RWPE2 (cell line): ENCODE measurements at regions not wholly inside any gene's neighbourhood (a gene's known extent, or its start where the extent isn't known, plus 50 kb on each side); places are given as distances from the start of the nearest gene placed in this dataset.

Experiments
- ATAC-seq: fragments of 200-7000 bp; cut with Tn5 transposase; 3 replicates; pipeline ENCODE4 v1.9.1; 2021; ENCODE audit warnings: low read depth
- DNase-seq: peaks from one replicate; pipeline ENCODE4 v3.0.0-alpha.2; 2020; ENCODE audit warnings: low spot score
- H3K27ac ChIP-seq: fragments of 450-650 bp; 2 replicates; pipeline ENCODE4 v1.5.1; 2017; ENCODE audit warnings: mild to moderate bottlenecking; ENCODE audit not compliant: poor library complexity, severe bottlenecking
- H3K27me3 ChIP-seq: fragments of 250-450 bp; sonication (Bioruptor Pico); 2 replicates; pipeline ENCODE4 v1.5.1; 2021; ENCODE audit warnings: mild to moderate bottlenecking, moderate library complexity; ENCODE audit not compliant: insufficient read depth, poor library complexity, severe bottlenecking
- H3K36me3 ChIP-seq: fragments of 250-450 bp; sonication (Bioruptor Pico); 2 replicates; pipeline ENCODE4 v1.5.1; 2020; ENCODE audit warnings: low read depth, mild to moderate bottlenecking, moderate library complexity
- H3K4me1 ChIP-seq: fragments of 250-450 bp; sonication (Bioruptor Pico); 2 replicates; pipeline ENCODE4 v1.5.1; 2021; ENCODE audit warnings: mild to moderate bottlenecking, moderate library complexity; ENCODE audit not compliant: insufficient read depth, poor library complexity, severe bottlenecking
- H3K4me3 ChIP-seq: fragments of 250-450 bp; sonication (Bioruptor Pico); 2 replicates; pipeline ENCODE4 v1.5.1; 2021; ENCODE audit warnings: mild to moderate bottlenecking, moderate library complexity; ENCODE audit not compliant: severe bottlenecking
- H3K9me3 ChIP-seq: fragments of 250-450 bp; sonication (Bioruptor Pico); 2 replicates; pipeline ENCODE4 v1.5.1; 2021; ENCODE audit warnings: mild to moderate bottlenecking, moderate library complexity; ENCODE audit not compliant: severe bottlenecking
- TF ChIP-seq, protein P1 (sequence below): fragments of 450-650 bp; IDR thresholded peaks from one replicate; pipeline ENCODE4 v1.5.1; 2017; ENCODE audit warnings: mild to moderate bottlenecking, moderate library complexity; ENCODE audit not compliant: poor library complexity, severe bottlenecking

GRCh38 chr4:124343661-124344171 is 368.8 kb downstream of the ANKRD50 start:
- no peaks in the 10 kb centered on the region for H3K9me3 ChIP-seq
- H3K36me3 ChIP-seq = no peaks in the 10 kb centered on the region
- H3K27ac ChIP-seq = no peak overlapping the region
- no peaks in the 10 kb centered on the region for H3K4me1 ChIP-seq
- no peak for ATAC-seq
- TF ChIP-seq, protein P1, sequence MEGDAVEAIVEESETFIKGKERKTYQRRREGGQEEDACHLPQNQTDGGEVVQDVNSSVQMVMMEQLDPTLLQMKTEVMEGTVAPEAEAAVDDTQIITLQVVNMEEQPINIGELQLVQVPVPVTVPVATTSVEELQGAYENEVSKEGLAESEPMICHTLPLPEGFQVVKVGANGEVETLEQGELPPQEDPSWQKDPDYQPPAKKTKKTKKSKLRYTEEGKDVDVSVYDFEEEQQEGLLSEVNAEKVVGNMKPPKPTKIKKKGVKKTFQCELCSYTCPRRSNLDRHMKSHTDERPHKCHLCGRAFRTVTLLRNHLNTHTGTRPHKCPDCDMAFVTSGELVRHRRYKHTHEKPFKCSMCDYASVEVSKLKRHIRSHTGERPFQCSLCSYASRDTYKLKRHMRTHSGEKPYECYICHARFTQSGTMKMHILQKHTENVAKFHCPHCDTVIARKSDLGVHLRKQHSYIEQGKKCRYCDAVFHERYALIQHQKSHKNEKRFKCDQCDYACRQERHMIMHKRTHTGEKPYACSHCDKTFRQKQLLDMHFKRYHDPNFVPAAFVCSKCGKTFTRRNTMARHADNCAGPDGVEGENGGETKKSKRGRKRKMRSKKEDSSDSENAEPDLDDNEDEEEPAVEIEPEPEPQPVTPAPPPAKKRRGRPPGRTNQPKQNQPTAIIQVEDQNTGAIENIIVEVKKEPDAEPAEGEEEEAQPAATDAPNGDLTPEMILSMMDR = no peak
- H3K27me3 ChIP-seq = no peaks in the 10 kb centered on the region
- no peak for DNase-seq
- no peak overlapping the region for H3K4me3 ChIP-seq

GRCh38 chr4:124372916-124373315 is 339.6 kb downstream of the ANKRD50 start:
- Histone ChIP-seq H3K9me3 (no peaks in the 10 kb centered on the region), H3K4me3 (no peak overlapping the region), H3K27ac (no peak overlapping the region), H3K27me3 (no peaks in the 10 kb centered on the region), H3K36me3 (no peaks in the 10 kb centered on the region), H3K4me1 (no peaks in the 10 kb centered on the region)
- ATAC-seq = no peak
- no peak for DNase-seq
- TF ChIP-seq, protein P1 = no peak

- H3K4me1 ChIP-seq = peaks cover 8% of the 10 kb centered on the region
- DNase-seq (no peak), ATAC-seq (no peak)
- no peak overlapping the region for H3K4me3 ChIP-seq
- H3K27me3 ChIP-seq = no peaks in the 10 kb centered on the region
- no peak overlapping the region for H3K27ac ChIP-seq
- H3K36me3 ChIP-seq = no peaks in the 10 kb centered on the region
- no peaks in the 10 kb centered on the region for H3K9me3 ChIP-seq
- TF ChIP-seq, protein P1 = no peak
Observed at GRCh38 chr4:124386163-124386562, 326.4 kb downstream of the ANKRD50 start.

GRCh38 chr4:124386648-124387047 is 325.9 kb downstream of the ANKRD50 start:
- TF ChIP-seq, protein P1 = no peak
- Histone ChIP-seq H3K27me3 (no peaks in the 10 kb centered on the region), H3K4me3 (no peak overlapping the region), H3K4me1 (peaks cover 8% of the 10 kb centered on the region), H3K9me3 (no peaks in the 10 kb centered on the region), H3K36me3 (no peaks in the 10 kb centered on the region), H3K27ac (no peak overlapping the region)
- ATAC-seq (no peak), DNase-seq (no peak)

- Histone ChIP-seq H3K36me3 (no peaks in the 10 kb centered on the region), H3K4me1 (peaks cover 8% of the 10 kb centered on the region), H3K4me3 (no peak overlapping the region), H3K27me3 (no peaks in the 10 kb centered on the region), H3K27ac (no peak overlapping the region), H3K9me3 (no peaks in the 10 kb centered on the region)
- ATAC-seq (peak; percentile 78), DNase-seq (no peak)
- TF ChIP-seq, protein P1 = no peak
Observed at GRCh38 chr4:124389591-124389990, 322.9 kb downstream of the ANKRD50 start.
